ENCODE measurements at regions not wholly inside any gene's neighbourhood (a gene's known extent, or its start where the extent isn't known, plus 50 kb on each side); places are given as distances from the start of the nearest gene placed in this dataset.

- no peak for TF ChIP-seq POLR2A (IDR thresholded peaks at IDR 0.05; ENCODE audit: low read depth, low read length)
- no peak for TF ChIP-seq POLR2AphosphoS5 (IDR thresholded peaks at IDR 0.05; ENCODE audit: low read depth, low read length)
- no peak for TF ChIP-seq TAF1 (IDR thresholded peaks at IDR 0.05; ENCODE audit: low read depth, low read length)
- TF ChIP-seq SPI1 (IDR thresholded peaks at IDR 0.05; ENCODE audit: low read depth, low read length): no peak
- no peak for TF ChIP-seq POU2F2 (IDR thresholded peaks at IDR 0.05; ENCODE audit: low read depth, low read length)
- no peak for TF ChIP-seq PAX5 (IDR thresholded peaks at IDR 0.05; ENCODE audit: insufficient read depth, low read length, severe bottlenecking)
These were observed 161.0 kb upstream of the CDYL start for GRCh38 chr6:4615231-4615630.

Measured in GM12891 (cell line).